ENCODE measurements at regions not wholly inside any gene's neighbourhood (a gene's known extent, or its start where the extent isn't known, plus 50 kb on each side); places are given as distances from the start of the nearest gene placed in this dataset.

- no peak overlapping the region for H3K4me3 ChIP-seq (ENCODE audit: low read depth, low read length)
- no peak for TF ChIP-seq CTCF (IDR thresholded peaks at IDR 0.05; ENCODE audit: insufficient read depth, low read depth, low read length)
- DNase-seq (ENCODE audit: low read depth), result no peak
Observed at GRCh38 chr10:78129211-78129610, 95.5 kb downstream of the RPS24 start.

- H3K4me3 ChIP-seq (ENCODE audit: low read depth, low read length), result no peak overlapping the region
- DNase-seq (ENCODE audit: low read depth), result no peak
- TF ChIP-seq CTCF (IDR thresholded peaks at IDR 0.05; ENCODE audit: insufficient read depth, low read depth, low read length), result no peak
Observed at GRCh38 chr10:78130966-78131710, 97.5 kb downstream of the RPS24 start.

- DNase-seq (ENCODE audit: low read depth), result no peak
- no peak for TF ChIP-seq CTCF (IDR thresholded peaks at IDR 0.05; ENCODE audit: insufficient read depth, low read depth, low read length)
- no peak overlapping the region for H3K4me3 ChIP-seq (ENCODE audit: low read depth, low read length)
Observed at GRCh38 chr10:78134773-78135306, 101.2 kb downstream of the RPS24 start.

- H3K4me3 ChIP-seq (ENCODE audit: low read depth, low read length), result no peak overlapping the region
- no peak for DNase-seq (ENCODE audit: low read depth)
- no peak for TF ChIP-seq CTCF (IDR thresholded peaks at IDR 0.05; ENCODE audit: insufficient read depth, low read depth, low read length)
Observed at GRCh38 chr10:78137147-78137546, 103.5 kb downstream of the RPS24 start.

GRCh38 chr10:78139341-78139740 lies 105.7 kb downstream of the RPS24 start:
- no peak overlapping the region for H3K4me3 ChIP-seq (ENCODE audit: low read depth, low read length)
- no peak for DNase-seq (ENCODE audit: low read depth)
- TF ChIP-seq CTCF (IDR thresholded peaks at IDR 0.05; ENCODE audit: insufficient read depth, low read depth, low read length), result no peak

- TF ChIP-seq CTCF (IDR thresholded peaks at IDR 0.05; ENCODE audit: insufficient read depth, low read depth, low read length), result no peak
- no peak overlapping the region for H3K4me3 ChIP-seq (ENCODE audit: low read depth, low read length)
- DNase-seq (ENCODE audit: low read depth), result no peak
Observed at GRCh38 chr10:78140066-78140630, 106.5 kb downstream of the RPS24 start.

All from fibroblast of villous mesenchyme (primary cell).